CD14-positive monocyte (primary cell): ENCODE measurements at regions not wholly inside any gene's neighbourhood (a gene's known extent, or its start where the extent isn't known, plus 50 kb on each side); places are given as distances from the start of the nearest gene placed in this dataset.

Experiments used
- DNase-seq, 3 donors: peaks; one replicate each; pipeline ENCODE4 v3.0.0-alpha.2; 2011 to 2022
- H2AFZ ChIP-seq: 2 replicates; pipeline ENCODE4 v1.6.0; 2012; ENCODE audit warnings: mild to moderate bottlenecking, low read depth, low read length, inconsistent platforms; ENCODE audit not compliant: insufficient read depth, poor library complexity, severe bottlenecking
- H3K27ac ChIP-seq, 2 donors: 1 replicate in 1 of 2; 2 replicates in 1 of 2; pipeline ENCODE4 v1.5.1; 2012 to 2013; ENCODE audit warnings: low read length in 2 of 2, control low read depth in 1 of 2, inconsistent platforms in 1 of 2, low read depth in 1 of 2, mild to moderate bottlenecking in 1 of 2
- H3K27me3 ChIP-seq, 2 donors: one replicate each; pipeline versions ENCODE4 v1.6.0 to v1.6.1; 2011 to 2013; ENCODE audit warnings: low read length in 2 of 2; ENCODE audit not compliant: control insufficient read depth in 2 of 2, insufficient read depth in 2 of 2
- H3K36me3 ChIP-seq, 2 donors: replicated peaks in 1 of 2; 1 replicate in 1 of 2; 2 replicates in 1 of 2; pipeline versions ENCODE4 v1.5.1 to v1.6.1; 2012 to 2013; ENCODE audit warnings: low read length in 2 of 2, control low read depth in 1 of 2, inconsistent platforms in 1 of 2, mild to moderate bottlenecking in 1 of 2; ENCODE audit not compliant: insufficient read depth in 2 of 2, control insufficient read depth in 1 of 2
- H3K4me1 ChIP-seq, 2 donors: 1 replicate in 1 of 2; 2 replicates in 1 of 2; pipeline versions ENCODE4 v1.5.1 to v1.6.1; 2012 to 2013; ENCODE audit warnings: low read length in 2 of 2, control low read depth in 1 of 2, inconsistent platforms in 1 of 2, mild to moderate bottlenecking in 1 of 2, moderate library complexity in 1 of 2; ENCODE audit not compliant: insufficient read depth in 2 of 2, control insufficient read depth in 1 of 2
- H3K4me2 ChIP-seq: replicated peaks from 2 replicates; pipeline ENCODE3; 2012; ENCODE audit warnings: low read length, moderate library complexity, mild to moderate bottlenecking; ENCODE audit not compliant: poor library complexity, severe bottlenecking; ENCODE audit errors: extremely low read depth
- H3K4me3 ChIP-seq, 3 experiments: fragments of 200-600 bp in 1 of 3; sonication (generic) in 1 of 3; replicated peaks in 1 of 3; 1 replicate in 2 of 3; 2 replicates in 1 of 3; pipeline ENCODE4 v1.5.1; 2011 to 2013; ENCODE audit warnings: low read length in 3 of 3, mild to moderate bottlenecking in 3 of 3, control low read depth in 2 of 3, low read depth in 2 of 3, inconsistent platforms in 1 of 3, moderate library complexity in 1 of 3
- H3K79me2 ChIP-seq: 2 replicates; pipeline ENCODE4 v1.6.0; 2012; ENCODE audit warnings: mild to moderate bottlenecking, control low read depth, inconsistent platforms, low read length, moderate library complexity; ENCODE audit not compliant: insufficient read depth
- H3K9ac ChIP-seq: 2 replicates; pipeline ENCODE4 v1.6.0; 2017; ENCODE audit warnings: low read length, mild to moderate bottlenecking; ENCODE audit not compliant: insufficient read depth, poor library complexity, severe bottlenecking
- H3K9me3 ChIP-seq, 2 donors: replicated peaks in 1 of 2; 1 replicate in 1 of 2; 2 replicates in 1 of 2; pipeline versions ENCODE4 v1.5.1 to v1.6.1; 2012 to 2013; ENCODE audit warnings: low read length in 2 of 2, control low read depth in 1 of 2; ENCODE audit not compliant: control insufficient read depth in 1 of 2, insufficient read depth in 1 of 2
- H4K20me1 ChIP-seq: 2 replicates; pipeline ENCODE4 v1.6.0; 2012; ENCODE audit warnings: mild to moderate bottlenecking, low read length, control low read depth, moderate library complexity; ENCODE audit not compliant: insufficient read depth
- H3K27ac Mint-ChIP-seq, 7 donors: one replicate each; pipeline ENCODE4 v1.8.0; 2020; ENCODE audit warnings: mild to moderate bottlenecking in 7 of 7, mixed read lengths in 7 of 7, moderate library complexity in 6 of 7, inconsistent platforms in 2 of 7
- H3K27me3 Mint-ChIP-seq, 3 donors: one replicate each; pipeline ENCODE4 v1.8.0; 2021 to 2022; ENCODE audit warnings: low read depth in 3 of 3, mild to moderate bottlenecking in 3 of 3, mixed read lengths in 3 of 3, moderate library complexity in 3 of 3, inconsistent platforms in 1 of 3
- H3K36me3 Mint-ChIP-seq, 2 donors: one replicate each; pipeline ENCODE4 v1.8.0; 2020; ENCODE audit warnings: mixed read lengths in 2 of 2, inconsistent platforms in 1 of 2, mild to moderate bottlenecking in 1 of 2
- H3K4me1 Mint-ChIP-seq: one replicate; pipeline ENCODE4 v1.8.0; 2020; ENCODE audit warnings: mild to moderate bottlenecking, mixed read lengths
- H3K4me3 Mint-ChIP-seq, 2 donors: one replicate each; pipeline ENCODE4 v1.8.0; 2020; ENCODE audit warnings: mild to moderate bottlenecking in 2 of 2, mixed read lengths in 2 of 2, moderate library complexity in 1 of 2
- H3K9me3 Mint-ChIP-seq, 7 donors: one replicate each; pipeline ENCODE4 v1.8.0; 2020 to 2022; ENCODE audit warnings: mixed read lengths in 7 of 7, mild to moderate bottlenecking in 6 of 7, moderate library complexity in 6 of 7, inconsistent platforms in 2 of 7
- WGBS: methylation state at CpG from one replicate; pipeline ENCODE4 v1.1.5; 2013; ENCODE audit warnings: missing lambda C conversion rate; ENCODE audit not compliant: insufficient coverage; 5-methylcytosine and 5-hydroxymethylcytosine counted together
- intact Hi-C, 2 donors: fragments of 100-400 bp; cut with micrococcal nuclease; formaldehyde crosslinking; loops; one replicate each; pipeline versions ENCODE4 v1.15.0 to v1.15.1; 2023
- TF ChIP-seq, protein P1 (sequence below): fragments of 200-600 bp; IDR thresholded peaks from one replicate; pipeline ENCODE4 v1.8.0; 2022; ENCODE audit warnings: antibody characterized with exemption, mild to moderate bottlenecking

DNA sequence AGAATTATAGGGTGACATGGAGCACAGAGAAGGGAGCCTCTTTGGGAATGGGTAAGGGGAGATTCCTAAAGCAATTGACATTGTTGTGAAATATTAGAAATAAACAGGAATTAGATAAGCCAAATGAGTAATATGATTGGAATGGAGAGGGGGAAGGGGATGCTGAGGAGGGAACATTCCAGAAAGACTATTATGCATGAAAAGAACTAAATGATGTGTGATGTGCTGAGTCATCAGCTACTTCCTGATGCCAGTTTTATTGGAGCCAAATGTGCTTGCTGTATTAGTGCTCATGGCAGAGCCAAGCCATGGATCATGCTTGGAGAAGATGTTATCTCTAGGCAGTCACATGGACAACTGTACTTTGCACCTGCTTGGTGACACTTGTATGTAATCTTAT, 189.0 kb upstream of the HCCS start:
- H3K27ac Mint-ChIP-seq, result no peak overlapping the region
- no peak for DNase-seq

DNA sequence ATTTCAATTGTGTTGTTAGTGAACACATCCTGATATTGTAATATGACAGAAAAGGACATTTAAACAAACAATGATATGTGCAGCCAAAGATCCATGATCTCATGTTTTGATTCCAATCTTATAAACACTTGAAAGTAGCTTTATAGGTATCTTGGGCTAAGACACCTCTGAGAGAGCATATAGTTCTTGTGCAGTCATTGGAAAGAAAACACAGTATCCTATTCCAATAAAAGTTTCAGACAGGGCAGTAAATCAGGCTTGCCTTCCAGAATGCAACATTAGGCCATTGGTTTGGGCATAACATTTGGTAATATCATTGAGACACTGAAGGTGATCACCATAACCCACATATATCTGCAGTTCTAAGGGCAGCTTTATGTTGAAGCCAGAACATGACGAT, 188.3 kb upstream of the HCCS start:
- peaks cover 4 to 11% (median 9%) of the 10 kb centered on the region in 7 donors for H3K9me3 Mint-ChIP-seq
- H3K9ac ChIP-seq, result no peak overlapping the region

More for the DNA sequence above, 189.0 kb upstream of the HCCS start:
- H3K4me1 Mint-ChIP-seq, result no peaks in the 10 kb centered on the region
- no peaks in the 10 kb centered on the region for H3K79me2 ChIP-seq
- H3K9ac ChIP-seq, result no peak overlapping the region
- H3K9me3 Mint-ChIP-seq, result peaks cover 4 to 11% (median 8%) of the 10 kb centered on the region in 7 donors
- H4K20me1 ChIP-seq, result no peaks in the 10 kb centered on the region
- H3K36me3 ChIP-seq, result no peaks in the 10 kb centered on the region
- no peaks in the 10 kb centered on the region for H3K36me3 Mint-ChIP-seq
- no peak overlapping the region for H3K4me2 ChIP-seq
- no peaks in the 10 kb centered on the region for H3K27me3 ChIP-seq
- no peaks in the 10 kb centered on the region for H3K4me1 ChIP-seq
- TF ChIP-seq, protein P1, sequence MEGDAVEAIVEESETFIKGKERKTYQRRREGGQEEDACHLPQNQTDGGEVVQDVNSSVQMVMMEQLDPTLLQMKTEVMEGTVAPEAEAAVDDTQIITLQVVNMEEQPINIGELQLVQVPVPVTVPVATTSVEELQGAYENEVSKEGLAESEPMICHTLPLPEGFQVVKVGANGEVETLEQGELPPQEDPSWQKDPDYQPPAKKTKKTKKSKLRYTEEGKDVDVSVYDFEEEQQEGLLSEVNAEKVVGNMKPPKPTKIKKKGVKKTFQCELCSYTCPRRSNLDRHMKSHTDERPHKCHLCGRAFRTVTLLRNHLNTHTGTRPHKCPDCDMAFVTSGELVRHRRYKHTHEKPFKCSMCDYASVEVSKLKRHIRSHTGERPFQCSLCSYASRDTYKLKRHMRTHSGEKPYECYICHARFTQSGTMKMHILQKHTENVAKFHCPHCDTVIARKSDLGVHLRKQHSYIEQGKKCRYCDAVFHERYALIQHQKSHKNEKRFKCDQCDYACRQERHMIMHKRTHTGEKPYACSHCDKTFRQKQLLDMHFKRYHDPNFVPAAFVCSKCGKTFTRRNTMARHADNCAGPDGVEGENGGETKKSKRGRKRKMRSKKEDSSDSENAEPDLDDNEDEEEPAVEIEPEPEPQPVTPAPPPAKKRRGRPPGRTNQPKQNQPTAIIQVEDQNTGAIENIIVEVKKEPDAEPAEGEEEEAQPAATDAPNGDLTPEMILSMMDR, result no peak
- peaks cover 3% of the 10 kb centered on the region in 2 donors for H3K9me3 ChIP-seq
- H2AFZ ChIP-seq, result no peak overlapping the region
- H3K27ac ChIP-seq, result no peak overlapping the region
- H3K4me3 ChIP-seq, result no peak overlapping the region
- H3K27me3 Mint-ChIP-seq, result no peaks in the 10 kb centered on the region
- intact Hi-C loops, result no loop called here
- H3K4me3 Mint-ChIP-seq, result no peak overlapping the region

More for the DNA sequence above, 188.3 kb upstream of the HCCS start:
- Histone ChIP-seq H3K4me3 (no peak overlapping the region), H3K36me3 (no peaks in the 10 kb centered on the region), H3K27me3 (no peaks in the 10 kb centered on the region), H3K79me2 (no peaks in the 10 kb centered on the region), H4K20me1 (no peaks in the 10 kb centered on the region), H3K4me2 (no peak overlapping the region), H3K9me3 (peaks cover 3 to 7% of the 10 kb centered on the region in 2 donors), H3K4me1 (no peaks in the 10 kb centered on the region), H3K27ac (no peak overlapping the region), H2AFZ (no peak overlapping the region)
- Mint-ChIP-seq H3K4me1 (no peaks in the 10 kb centered on the region), H3K4me3 (no peak overlapping the region), H3K36me3 (no peaks in the 10 kb centered on the region), H3K27me3 (no peaks in the 10 kb centered on the region), H3K27ac (no peak overlapping the region)
- intact Hi-C loops, result no loop called here
- TF ChIP-seq, protein P1, result no peak
- no CpG with 5 or more reads among the region's 1 CpG for WGBS
- DNase-seq, result no peak
